Hypothalamus (tissue), 51 donors: ENCODE measurements at regions not wholly inside any gene's neighbourhood (a gene's known extent, or its start where the extent isn't known, plus 50 kb on each side); places are given as distances from the start of the nearest gene placed in this dataset.

Experiments
- DNase-seq, 51 donors: peaks; one replicate each; lab custom pipeline; 2025; lab: John Stamatoyannopoulos, UW

- DNase-seq, result no peak
These were observed 276.9 kb upstream of the PDZRN3 start for GRCh38 chr3:73901686-73902085.

GRCh38 chr3:73894474-73895213, 269.9 kb upstream of the PDZRN3 start:
- no peak for DNase-seq

GRCh38 chr3:73893089-73893488, 268.3 kb upstream of the PDZRN3 start:
- no peak for DNase-seq

GRCh38 chr3:73885862-73886261, 261.1 kb upstream of the PDZRN3 start:
- no peak for DNase-seq

GRCh38 chr3:73884361-73884760, 259.6 kb upstream of the PDZRN3 start:
- DNase-seq, result no peak

GRCh38 chr3:73883497-73883896, 258.8 kb upstream of the PDZRN3 start:
- DNase-seq, result no peak

GRCh38 chr3:73874606-73875369, 250.0 kb upstream of the PDZRN3 start:
- no peak for DNase-seq

GRCh38 chr3:73874161-73874560, 249.4 kb upstream of the PDZRN3 start:
- no peak for DNase-seq

- DNase-seq, result peak in 20 of 51 donors; percentile 0 to 47 (median 6)
These were observed 244.1 kb upstream of the PDZRN3 start for GRCh38 chr3:73868688-73869315.

GRCh38 chr3:73867524-73867923, 242.8 kb upstream of the PDZRN3 start:
- no peak for DNase-seq

GRCh38 chr3:73866846-73867245, 242.1 kb upstream of the PDZRN3 start:
- DNase-seq, result no peak

- no peak for DNase-seq
These were observed 238.9 kb upstream of the PDZRN3 start for GRCh38 chr3:73863546-73864079.

GRCh38 chr3:73855813-73856212, 231.1 kb upstream of the PDZRN3 start:
- no peak for DNase-seq

- DNase-seq, result no peak
These were observed 223.6 kb upstream of the PDZRN3 start for GRCh38 chr3:73848173-73848906.

GRCh38 chr3:73846951-73847350, 222.2 kb upstream of the PDZRN3 start:
- DNase-seq, result no peak

GRCh38 chr3:73839032-73839431, 214.3 kb upstream of the PDZRN3 start:
- DNase-seq, result no peak

GRCh38 chr3:73835945-73836344, 211.2 kb upstream of the PDZRN3 start:
- DNase-seq, result no peak

GRCh38 chr3:73832426-73832825, 207.7 kb upstream of the PDZRN3 start:
- no peak for DNase-seq

- DNase-seq, result no peak
These were observed 203.6 kb upstream of the PDZRN3 start for GRCh38 chr3:73828348-73828747.

- no peak for DNase-seq
These were observed 203.0 kb upstream of the PDZRN3 start for GRCh38 chr3:73827725-73828211.

GRCh38 chr3:73827204-73827603, 202.5 kb upstream of the PDZRN3 start:
- no peak for DNase-seq
